ENCODE measurements at regions not wholly inside any gene's neighbourhood (a gene's known extent, or its start where the extent isn't known, plus 50 kb on each side); places are given as distances from the start of the nearest gene placed in this dataset.

GRCh38 chrX:727738-728621 is 97.4 kb downstream of the SHOX start:
- no peak for DNase-seq

- DNase-seq: no peak
Observed at GRCh38 chrX:725971-726370, 95.4 kb downstream of the SHOX start.

DNA sequence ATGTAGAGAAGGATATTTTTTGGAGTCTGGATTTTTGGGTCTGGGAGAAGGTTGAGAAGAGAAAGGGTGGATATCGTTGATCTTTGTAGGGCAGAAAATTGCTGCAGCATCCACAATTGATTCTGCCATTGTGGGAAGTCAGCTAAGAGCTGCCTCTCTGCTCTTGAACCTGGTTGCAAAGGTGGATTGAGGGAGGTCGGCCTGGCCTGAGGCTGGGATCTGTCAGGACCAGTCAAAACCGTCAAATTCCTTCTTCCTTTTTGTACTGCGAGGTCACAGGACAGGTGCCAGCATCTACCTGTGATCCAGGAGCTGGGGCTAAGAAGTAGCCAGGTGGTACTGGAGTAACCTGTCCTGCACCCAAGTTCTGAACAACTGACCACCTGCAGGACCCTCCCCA is 93.7 kb downstream of the SHOX start:
- DNase-seq: no peak

GRCh38 chrX:723781-724180 is 93.2 kb downstream of the SHOX start:
- DNase-seq: no peak

DNA sequence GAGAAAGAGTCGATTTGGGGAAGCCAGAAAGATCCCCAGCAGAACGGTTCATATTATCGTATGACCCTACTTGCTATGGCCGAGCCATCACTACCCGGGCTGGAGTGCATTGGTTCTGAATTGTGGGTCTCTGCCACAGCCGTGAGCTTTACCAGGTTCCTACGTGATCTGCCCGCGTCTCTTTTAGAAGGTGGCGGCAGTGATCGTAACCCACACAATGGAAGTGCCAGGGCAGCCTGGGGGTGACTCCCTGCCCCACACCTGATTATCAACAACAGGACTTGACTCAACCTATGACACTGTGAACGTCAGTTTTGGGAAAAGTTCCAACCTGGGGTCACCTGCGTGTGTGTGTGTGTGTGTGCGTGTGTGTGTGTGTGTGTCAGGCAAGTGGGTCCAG is 90.8 kb downstream of the SHOX start:
- no peak for DNase-seq

GRCh38 chrX:720825-721224 is 90.2 kb downstream of the SHOX start:
- DNase-seq: no peak

DNA sequence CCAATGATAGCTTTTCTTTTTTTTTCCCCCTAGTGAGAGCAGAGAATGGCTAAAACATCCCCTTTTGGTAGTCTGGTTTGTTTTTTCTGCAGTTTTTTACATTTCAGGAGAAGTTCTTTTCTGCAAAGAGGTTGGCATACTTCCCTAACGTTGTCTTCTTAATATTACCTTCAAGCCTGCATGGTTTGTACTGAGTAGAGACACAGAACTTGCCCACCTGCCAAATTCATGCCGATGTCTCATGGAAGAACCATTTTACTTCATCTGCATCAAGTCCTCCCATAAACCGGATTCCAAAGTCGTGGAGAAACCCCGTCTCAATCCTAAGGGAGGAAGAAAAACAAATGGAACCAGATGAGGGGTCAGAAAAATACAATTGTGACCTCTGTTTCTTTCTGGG is 89.7 kb downstream of the SHOX start:
- no peak for DNase-seq

DNA sequence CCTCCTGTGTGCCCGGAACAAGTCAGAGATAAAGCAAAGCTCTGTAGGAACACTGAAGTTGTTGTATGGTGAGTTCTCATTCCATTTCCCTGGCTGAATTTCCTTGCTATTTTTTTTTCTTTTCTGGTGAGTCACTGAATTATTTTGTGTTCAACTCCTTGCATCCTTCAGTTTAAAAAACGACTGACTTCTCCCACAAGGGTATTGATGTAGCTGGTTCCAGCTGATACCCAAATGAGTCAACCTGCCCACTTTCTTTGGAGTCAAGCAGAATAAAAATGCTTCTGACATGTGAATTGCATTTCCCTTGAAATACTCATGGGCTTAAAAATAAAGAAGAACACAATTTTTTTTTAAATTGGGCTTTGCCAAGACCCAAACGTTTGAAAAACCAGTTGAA is 85.5 kb downstream of the SHOX start:
- no peak for DNase-seq

- no peak for DNase-seq
Observed at GRCh38 chrX:714131-714530, 83.5 kb downstream of the SHOX start.

Data from COR-L47 (cell line).